ENCODE measurements at regions not wholly inside any gene's neighbourhood (a gene's known extent, or its start where the extent isn't known, plus 50 kb on each side); places are given as distances from the start of the nearest gene placed in this dataset.

- no peak for TF ChIP-seq CTCF (IDR thresholded peaks at IDR 0.05; ENCODE audit: low read depth, low read length)
- DNase-seq (ENCODE audit: extremely low read depth, low read depth), result no peak
Measured at GRCh38 chr17:73861543-73861942, 217.3 kb upstream of the SDK2 start.

- DNase-seq (ENCODE audit: extremely low read depth, low read depth), result no peak
Measured at GRCh38 chr17:73863761-73864535, 219.7 kb upstream of the SDK2 start.

GRCh38 chr17:73865831-73866230 is 221.6 kb upstream of the SDK2 start:
- DNase-seq (ENCODE audit: extremely low read depth, low read depth), result no peak
- no peak for TF ChIP-seq CTCF (IDR thresholded peaks at IDR 0.05; ENCODE audit: low read depth, low read length)

More at GRCh38 chr17:73863761-73864535, 219.7 kb upstream of the SDK2 start:
- no peak for TF ChIP-seq CTCF (IDR thresholded peaks at IDR 0.05; ENCODE audit: low read depth, low read length)

- TF ChIP-seq CTCF (IDR thresholded peaks at IDR 0.05; ENCODE audit: low read depth, low read length), result no peak
- no peak for DNase-seq (ENCODE audit: extremely low read depth, low read depth)
Measured at GRCh38 chr17:73867056-73867455, 222.8 kb upstream of the SDK2 start.

GRCh38 chr17:73870068-73870467 is 225.8 kb upstream of the SDK2 start:
- DNase-seq (ENCODE audit: extremely low read depth, low read depth), result no peak
- no peak for TF ChIP-seq CTCF (IDR thresholded peaks at IDR 0.05; ENCODE audit: low read depth, low read length)

GRCh38 chr17:73870473-73870872 is 226.2 kb upstream of the SDK2 start:
- TF ChIP-seq CTCF (IDR thresholded peaks at IDR 0.05; ENCODE audit: low read depth, low read length), result no peak
- no peak for DNase-seq (ENCODE audit: extremely low read depth, low read depth)

- DNase-seq (ENCODE audit: extremely low read depth, low read depth), result no peak
- TF ChIP-seq CTCF (IDR thresholded peaks at IDR 0.05; ENCODE audit: low read depth, low read length), result no peak
Measured at GRCh38 chr17:73872816-73873215, 228.6 kb upstream of the SDK2 start.
